ENCODE measurements at regions not wholly inside any gene's neighbourhood (a gene's known extent, or its start where the extent isn't known, plus 50 kb on each side); places are given as distances from the start of the nearest gene placed in this dataset.

DNA sequence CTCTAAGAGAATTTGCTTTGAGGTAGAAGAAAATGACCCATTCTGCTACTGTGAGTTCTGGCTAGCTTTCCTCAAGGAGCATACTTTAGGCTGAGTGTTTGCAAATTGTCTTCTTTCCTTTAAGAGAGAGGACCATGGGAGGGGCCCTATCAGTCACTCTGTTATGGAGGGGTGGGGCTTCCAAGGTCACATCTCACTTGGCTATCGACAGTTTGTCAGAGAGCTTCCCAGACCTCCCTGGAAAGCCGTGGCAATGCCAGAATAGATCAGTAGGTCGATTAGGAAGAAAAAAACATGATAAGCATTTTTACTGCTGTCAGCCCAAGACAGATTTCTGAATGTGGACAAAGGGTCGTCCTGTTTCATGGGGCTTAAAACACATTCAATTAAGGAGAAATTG is 93.3 kb downstream of the OXGR1 start:
- H3K27ac ChIP-seq = no peak overlapping the region
- intact Hi-C loops (cut with DNase I; ENCODE audit: low total_unique reads) = no loop called here

DNA sequence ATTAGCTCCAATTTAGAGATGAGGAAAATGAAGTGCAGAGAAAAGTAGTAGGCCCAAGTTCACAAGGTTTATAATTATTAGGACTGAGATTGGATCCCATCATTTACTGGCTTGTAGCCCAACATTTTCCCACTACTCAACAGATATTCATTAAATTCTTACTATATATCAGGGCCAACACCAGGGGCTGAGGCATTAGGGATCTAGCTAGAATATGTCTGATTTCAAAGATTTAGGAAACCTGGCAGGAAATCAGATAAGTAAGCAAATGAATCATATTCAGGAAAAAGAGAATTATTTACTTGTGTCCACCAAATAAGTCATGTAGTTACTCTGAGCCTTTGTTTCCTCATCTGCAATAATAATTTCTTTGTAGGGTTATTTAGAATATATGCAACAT is 94.3 kb downstream of the OXGR1 start:
- no peak for DNase-seq
- Histone ChIP-seq H3K4me3 (no peak overlapping the region), H3K36me3 (no peaks in the 10 kb centered on the region), H3K27ac (no peak overlapping the region), H3K27me3 (no peaks in the 10 kb centered on the region), H3K9me3 (no peaks in the 10 kb centered on the region), H3K4me1 (peaks cover 0 to 13% (median 4%) of the 10 kb centered on the region in 4 donors)
- TF ChIP-seq, protein P1, sequence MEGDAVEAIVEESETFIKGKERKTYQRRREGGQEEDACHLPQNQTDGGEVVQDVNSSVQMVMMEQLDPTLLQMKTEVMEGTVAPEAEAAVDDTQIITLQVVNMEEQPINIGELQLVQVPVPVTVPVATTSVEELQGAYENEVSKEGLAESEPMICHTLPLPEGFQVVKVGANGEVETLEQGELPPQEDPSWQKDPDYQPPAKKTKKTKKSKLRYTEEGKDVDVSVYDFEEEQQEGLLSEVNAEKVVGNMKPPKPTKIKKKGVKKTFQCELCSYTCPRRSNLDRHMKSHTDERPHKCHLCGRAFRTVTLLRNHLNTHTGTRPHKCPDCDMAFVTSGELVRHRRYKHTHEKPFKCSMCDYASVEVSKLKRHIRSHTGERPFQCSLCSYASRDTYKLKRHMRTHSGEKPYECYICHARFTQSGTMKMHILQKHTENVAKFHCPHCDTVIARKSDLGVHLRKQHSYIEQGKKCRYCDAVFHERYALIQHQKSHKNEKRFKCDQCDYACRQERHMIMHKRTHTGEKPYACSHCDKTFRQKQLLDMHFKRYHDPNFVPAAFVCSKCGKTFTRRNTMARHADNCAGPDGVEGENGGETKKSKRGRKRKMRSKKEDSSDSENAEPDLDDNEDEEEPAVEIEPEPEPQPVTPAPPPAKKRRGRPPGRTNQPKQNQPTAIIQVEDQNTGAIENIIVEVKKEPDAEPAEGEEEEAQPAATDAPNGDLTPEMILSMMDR (IDR thresholded peaks at IDR 0.05) = no peak
- intact Hi-C loops (cut with DNase I; ENCODE audit: low total_unique reads) = no loop called here

More for the DNA sequence above, 93.3 kb downstream of the OXGR1 start:
- H3K4me1 ChIP-seq = peaks cover 0 to 13% (median 4%) of the 10 kb centered on the region in 4 donors
- H3K27me3 ChIP-seq = no peaks in the 10 kb centered on the region
- no peak overlapping the region for H3K4me3 ChIP-seq
- H3K9me3 ChIP-seq = no peaks in the 10 kb centered on the region
- TF ChIP-seq, protein P1 (IDR thresholded peaks at IDR 0.05) = no peak
- no peak for DNase-seq
- H3K36me3 ChIP-seq = no peaks in the 10 kb centered on the region

DNA sequence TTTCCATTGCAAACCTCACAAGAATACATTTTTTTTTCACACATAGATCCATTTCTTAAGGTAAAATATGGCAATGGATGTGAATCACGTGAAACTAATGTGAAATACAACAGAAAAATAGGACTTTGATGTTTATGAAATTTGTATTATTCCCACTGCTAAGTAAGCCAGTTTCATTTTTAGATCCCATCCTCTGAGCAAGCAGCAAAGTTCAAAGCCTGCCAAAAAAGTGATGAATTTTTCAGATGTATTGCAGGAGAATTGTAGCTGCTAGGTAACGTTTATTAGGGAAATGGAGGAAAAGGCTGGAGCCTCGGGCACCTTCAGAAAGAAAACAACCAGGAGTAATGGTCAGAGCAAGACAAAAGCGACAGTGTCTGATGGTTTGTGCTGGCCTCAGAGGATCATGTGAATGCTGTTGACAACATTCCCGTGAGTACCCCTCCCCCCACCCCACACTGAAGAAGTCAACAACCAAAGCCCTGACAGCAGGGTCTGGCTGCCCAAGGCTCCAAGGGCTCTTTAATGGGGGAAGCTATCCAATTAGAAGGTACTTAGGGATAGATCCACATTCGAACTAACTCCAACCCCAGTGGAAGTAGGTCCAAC is 95.5 kb downstream of the OXGR1 start:
- intact Hi-C loops (cut with DNase I; ENCODE audit: low total_unique reads) = no loop called here
- no peaks in the 10 kb centered on the region for H3K36me3 ChIP-seq
- no peaks in the 10 kb centered on the region for H3K9me3 ChIP-seq
- H3K4me1 ChIP-seq = peaks cover 0 to 13% (median 4%) of the 10 kb centered on the region in 4 donors
- TF ChIP-seq, protein P1 (IDR thresholded peaks at IDR 0.05) = no peak
- no peaks in the 10 kb centered on the region for H3K27me3 ChIP-seq
- no peak overlapping the region for H3K4me3 ChIP-seq
- H3K27ac ChIP-seq = peak overlapping the region; percentile 38 to 47
- no peak for DNase-seq

DNA sequence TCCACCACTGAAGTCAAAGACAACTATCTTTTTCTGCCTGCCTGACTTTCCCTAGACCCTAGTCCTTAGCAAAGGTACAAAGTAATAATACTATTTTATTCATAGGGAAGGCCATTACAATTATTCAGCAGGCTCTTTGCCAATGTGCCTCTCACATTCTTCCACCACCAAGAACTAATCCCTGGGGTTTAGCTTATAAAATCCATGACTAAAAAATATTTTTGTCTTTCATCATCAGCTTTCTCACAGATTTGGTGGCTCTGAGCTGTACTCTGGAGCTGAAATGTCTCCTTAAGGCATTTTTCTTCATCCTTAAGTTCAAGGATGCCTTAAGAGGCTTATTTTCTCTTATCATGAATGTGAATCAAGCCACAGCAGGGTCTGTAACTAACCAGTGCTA is 96.1 kb downstream of the OXGR1 start:
- DNase-seq = no peak
- H3K4me1 ChIP-seq = peaks cover 0 to 13% (median 4%) of the 10 kb centered on the region in 4 donors
- H3K4me3 ChIP-seq = no peak overlapping the region
- intact Hi-C loops (cut with DNase I; ENCODE audit: low total_unique reads) = no loop called here
- H3K27ac ChIP-seq = peak overlapping the region; percentile 38 to 47
- H3K27me3 ChIP-seq = no peaks in the 10 kb centered on the region
- H3K9me3 ChIP-seq = no peaks in the 10 kb centered on the region
- no peaks in the 10 kb centered on the region for H3K36me3 ChIP-seq
- TF ChIP-seq, protein P1 (IDR thresholded peaks at IDR 0.05) = no peak
